ENCODE measurements at regions not wholly inside any gene's neighbourhood (a gene's known extent, or its start where the extent isn't known, plus 50 kb on each side); places are given as distances from the start of the nearest gene placed in this dataset.

GRCh38 chr17:13240851-13241250, 223.0 kb upstream of the ELAC2 start:
- Mint-ChIP-seq H3K27ac (no peak overlapping the region), H3K4me1 (no peaks in the 10 kb centered on the region), H3K36me3 (no peaks in the 10 kb centered on the region), H3K9me3 (peaks cover 1% of the 10 kb centered on the region), H3K27me3 (peaks cover 10% of the 10 kb centered on the region), H3K4me3 (no peak overlapping the region)
- DNase-seq (ENCODE audit: low spot score in 2 of 2) (no peak), ATAC-seq (ENCODE audit: low read depth) (no peak)

- Mint-ChIP-seq H3K27ac (no peak overlapping the region), H3K27me3 (peaks cover 2% of the 10 kb centered on the region), H3K4me1 (no peaks in the 10 kb centered on the region), H3K4me3 (no peak overlapping the region), H3K9me3 (no peaks in the 10 kb centered on the region), H3K36me3 (no peaks in the 10 kb centered on the region)
- ATAC-seq (ENCODE audit: low read depth) (no peak), DNase-seq (ENCODE audit: low spot score in 2 of 2) (no peak)
These were observed 212.8 kb upstream of the ELAC2 start for GRCh38 chr17:13230350-13231264.

- ATAC-seq (ENCODE audit: low read depth) (no peak), DNase-seq (ENCODE audit: low spot score in 2 of 2) (no peak)
- Mint-ChIP-seq H3K27ac (no peak overlapping the region), H3K27me3 (peaks cover 2% of the 10 kb centered on the region), H3K4me1 (no peaks in the 10 kb centered on the region), H3K36me3 (no peaks in the 10 kb centered on the region), H3K4me3 (no peak overlapping the region), H3K9me3 (no peaks in the 10 kb centered on the region)
These were observed 210.4 kb upstream of the ELAC2 start for GRCh38 chr17:13228225-13228624.

GRCh38 chr17:13222975-13223374, 205.1 kb upstream of the ELAC2 start:
- no peak overlapping the region for H3K4me3 Mint-ChIP-seq
- DNase-seq (ENCODE audit: low spot score in 2 of 2), result no peak

GRCh38 chr17:13212860-13213259, 195.0 kb upstream of the ELAC2 start:
- DNase-seq (ENCODE audit: low spot score in 2 of 2), result no peak
- H3K36me3 Mint-ChIP-seq, result no peaks in the 10 kb centered on the region
- ATAC-seq (ENCODE audit: low read depth), result no peak
- no peak overlapping the region for H3K27ac Mint-ChIP-seq
- H3K4me3 Mint-ChIP-seq, result no peak overlapping the region
- H3K4me1 Mint-ChIP-seq, result no peaks in the 10 kb centered on the region
- H3K9me3 Mint-ChIP-seq, result peaks cover 11% of the 10 kb centered on the region
- no peaks in the 10 kb centered on the region for H3K27me3 Mint-ChIP-seq

More at GRCh38 chr17:13222975-13223374, 205.1 kb upstream of the ELAC2 start:
- H3K4me1 Mint-ChIP-seq, result no peaks in the 10 kb centered on the region
- H3K27ac Mint-ChIP-seq, result no peak overlapping the region
- H3K27me3 Mint-ChIP-seq, result peaks cover 2% of the 10 kb centered on the region
- no peaks in the 10 kb centered on the region for H3K36me3 Mint-ChIP-seq
- peaks cover 2% of the 10 kb centered on the region for H3K9me3 Mint-ChIP-seq
- no peak for ATAC-seq (ENCODE audit: low read depth)

GRCh38 chr17:13209081-13209480, 191.3 kb upstream of the ELAC2 start:
- ATAC-seq (ENCODE audit: low read depth) (no peak), DNase-seq (ENCODE audit: low spot score in 2 of 2) (no peak)
- peaks cover 10% of the 10 kb centered on the region for H3K9me3 Mint-ChIP-seq
- H3K4me3 Mint-ChIP-seq, result no peak overlapping the region
- no peaks in the 10 kb centered on the region for H3K36me3 Mint-ChIP-seq
- no peak overlapping the region for H3K27ac Mint-ChIP-seq
- peaks cover 2% of the 10 kb centered on the region for H3K27me3 Mint-ChIP-seq
- H3K4me1 Mint-ChIP-seq, result no peaks in the 10 kb centered on the region

- no peak overlapping the region for H3K27ac Mint-ChIP-seq
- H3K4me3 Mint-ChIP-seq, result no peak overlapping the region
These were observed 186.9 kb upstream of the ELAC2 start for GRCh38 chr17:13204607-13205237.

GRCh38 chr17:13202835-13203234, 185.0 kb upstream of the ELAC2 start:
- H3K36me3 Mint-ChIP-seq, result no peaks in the 10 kb centered on the region
- no peaks in the 10 kb centered on the region for H3K4me1 Mint-ChIP-seq
- H3K4me3 Mint-ChIP-seq, result no peak overlapping the region
- no peak for ATAC-seq (ENCODE audit: low read depth)
- peaks cover 2% of the 10 kb centered on the region for H3K27me3 Mint-ChIP-seq
- peaks cover 5% of the 10 kb centered on the region for H3K9me3 Mint-ChIP-seq
- DNase-seq (ENCODE audit: low spot score in 2 of 2), result no peak
- H3K27ac Mint-ChIP-seq, result no peak overlapping the region

More at GRCh38 chr17:13204607-13205237, 186.9 kb upstream of the ELAC2 start:
- no peaks in the 10 kb centered on the region for H3K4me1 Mint-ChIP-seq
- ATAC-seq (ENCODE audit: low read depth), result no peak
- no peaks in the 10 kb centered on the region for H3K36me3 Mint-ChIP-seq
- no peak for DNase-seq (ENCODE audit: low spot score in 2 of 2)
- H3K27me3 Mint-ChIP-seq, result peaks cover 2% of the 10 kb centered on the region
- H3K9me3 Mint-ChIP-seq, result peaks cover 1% of the 10 kb centered on the region

GRCh38 chr17:13200671-13201070, 182.8 kb upstream of the ELAC2 start:
- peaks cover 2% of the 10 kb centered on the region for H3K27me3 Mint-ChIP-seq
- no peak overlapping the region for H3K4me3 Mint-ChIP-seq
- ATAC-seq (ENCODE audit: low read depth), result no peak
- peaks cover 7% of the 10 kb centered on the region for H3K9me3 Mint-ChIP-seq
- no peaks in the 10 kb centered on the region for H3K36me3 Mint-ChIP-seq
- H3K4me1 Mint-ChIP-seq, result no peaks in the 10 kb centered on the region
- H3K27ac Mint-ChIP-seq, result no peak overlapping the region
- DNase-seq (ENCODE audit: low spot score in 2 of 2), result no peak

GRCh38 chr17:13199425-13199824, 181.6 kb upstream of the ELAC2 start:
- Mint-ChIP-seq H3K4me1 (no peaks in the 10 kb centered on the region), H3K27me3 (no peaks in the 10 kb centered on the region), H3K4me3 (no peak overlapping the region), H3K36me3 (no peaks in the 10 kb centered on the region), H3K9me3 (peaks cover 7% of the 10 kb centered on the region), H3K27ac (no peak overlapping the region)
- DNase-seq (ENCODE audit: low spot score in 2 of 2), result no peak
- ATAC-seq (ENCODE audit: low read depth), result no peak

GRCh38 chr17:13197586-13197985, 179.8 kb upstream of the ELAC2 start:
- Mint-ChIP-seq H3K27me3 (no peaks in the 10 kb centered on the region), H3K4me1 (no peaks in the 10 kb centered on the region), H3K9me3 (peaks cover 7% of the 10 kb centered on the region), H3K27ac (no peak overlapping the region), H3K36me3 (no peaks in the 10 kb centered on the region), H3K4me3 (no peak overlapping the region)
- DNase-seq (ENCODE audit: low spot score in 2 of 2), result no peak
- no peak for ATAC-seq (ENCODE audit: low read depth)

- no peaks in the 10 kb centered on the region for H3K27me3 Mint-ChIP-seq
- no peak overlapping the region for H3K27ac Mint-ChIP-seq
- no peaks in the 10 kb centered on the region for H3K4me1 Mint-ChIP-seq
- no peak overlapping the region for H3K4me3 Mint-ChIP-seq
- ATAC-seq (ENCODE audit: low read depth) (no peak), DNase-seq (ENCODE audit: low spot score in 2 of 2) (no peak)
- H3K36me3 Mint-ChIP-seq, result no peaks in the 10 kb centered on the region
- H3K9me3 Mint-ChIP-seq, result peaks cover 8% of the 10 kb centered on the region
These were observed 177.1 kb upstream of the ELAC2 start for GRCh38 chr17:13194887-13195286.

GRCh38 chr17:13182854-13183253, 165.0 kb upstream of the ELAC2 start:
- ATAC-seq (ENCODE audit: low read depth) (no peak), DNase-seq (ENCODE audit: low spot score in 2 of 2) (no peak)
- H3K27me3 Mint-ChIP-seq, result peaks cover 3% of the 10 kb centered on the region
- no peaks in the 10 kb centered on the region for H3K36me3 Mint-ChIP-seq
- peaks cover 3% of the 10 kb centered on the region for H3K9me3 Mint-ChIP-seq
- no peaks in the 10 kb centered on the region for H3K4me1 Mint-ChIP-seq
- no peak overlapping the region for H3K27ac Mint-ChIP-seq
- H3K4me3 Mint-ChIP-seq, result no peak overlapping the region

- Mint-ChIP-seq H3K4me1 (no peaks in the 10 kb centered on the region), H3K4me3 (no peak overlapping the region), H3K27ac (no peak overlapping the region), H3K27me3 (peaks cover 3% of the 10 kb centered on the region), H3K36me3 (no peaks in the 10 kb centered on the region), H3K9me3 (peaks cover 3% of the 10 kb centered on the region)
- ATAC-seq (ENCODE audit: low read depth), result no peak
- no peak for DNase-seq (ENCODE audit: low spot score in 2 of 2)
These were observed 164.6 kb upstream of the ELAC2 start for GRCh38 chr17:13182450-13182849.
